WTC11 (cell line): ENCODE measurements at regions not wholly inside any gene's neighbourhood (a gene's known extent, or its start where the extent isn't known, plus 50 kb on each side); places are given as distances from the start of the nearest gene placed in this dataset.

Experiments used
- ATAC-seq: fragments of 200-7000 bp; cut with Tn5 transposase; 2 replicates; pipeline ENCODE4 v1.10.0; 2021; ENCODE audit warnings: mild to moderate bottlenecking, moderate library complexity
- CTCF ChIA-PET: fragments of 300-600 bp; sonication (Branson Sonifier 250); formaldehyde crosslinking; loops from one replicate; lab custom pipeline; 2021; ENCODE audit warnings: antibody characterized with exemption; lab: Charles Lee
- POLR2A ChIA-PET: fragments of 350-600 bp; sonication (Branson Sonifier 250); formaldehyde crosslinking; loops from one replicate; lab custom pipeline; 2021; ENCODE audit warnings: antibody characterized with exemption; lab: Charles Lee
- DNase-seq: peaks from one replicate; pipeline ENCODE4 v3.0.0; 2021; ENCODE audit warnings: low spot score
- H3K27ac Mint-ChIP-seq: 2 replicates; pipeline ENCODE4 v1.8.0; 2021; ENCODE audit warnings: mixed read lengths
- H3K27me3 Mint-ChIP-seq: 2 replicates; pipeline ENCODE4 v1.8.0; 2021; ENCODE audit warnings: low read depth, mild to moderate bottlenecking, moderate library complexity, mixed read lengths
- H3K36me3 Mint-ChIP-seq: 2 replicates; pipeline ENCODE4 v1.8.0; 2021; ENCODE audit warnings: mixed read lengths
- H3K4me1 Mint-ChIP-seq: 2 replicates; pipeline ENCODE4 v1.8.0; 2022; ENCODE audit warnings: mixed read lengths
- H3K4me3 Mint-ChIP-seq: 2 replicates; pipeline ENCODE4 v1.8.0; 2021; ENCODE audit warnings: mild to moderate bottlenecking, moderate library complexity, mixed read lengths
- H3K9me3 Mint-ChIP-seq: 2 replicates; pipeline ENCODE4 v1.8.0; 2021; ENCODE audit warnings: mixed read lengths
- EMX1 ChIP-seq: fragments of 250-450 bp; sonication (Bioruptor Pico); IDR thresholded peaks from 2 replicates; pipeline ENCODE4 v1.8.0; 2021; ENCODE audit warnings: mild to moderate bottlenecking
- ETV6 ChIP-seq: sonication (generic); formaldehyde crosslinking; IDR thresholded peaks from 2 replicates; pipeline ENCODE4 v1.8.1; 2022; ENCODE audit warnings: mild to moderate bottlenecking, missing genetic modification reagents
- FOXJ3 ChIP-seq: sonication (generic); formaldehyde crosslinking; IDR thresholded peaks from 2 replicates; pipeline ENCODE4 v1.9.0; 2021; ENCODE audit warnings: missing genetic modification reagents, mild to moderate bottlenecking, borderline replicate concordance
- HMGA2 ChIP-seq: fragments of 250-450 bp; sonication (Bioruptor Pico); IDR thresholded peaks from 2 replicates; pipeline ENCODE4 v1.4.0; 2021; ENCODE audit warnings: mild to moderate bottlenecking, moderate library complexity
- JAZF1 ChIP-seq: fragments of 250-450 bp; sonication (Bioruptor Pico); IDR thresholded peaks from 2 replicates; pipeline ENCODE4 v1.9.0; 2021; ENCODE audit warnings: moderate library complexity, mild to moderate bottlenecking, inconsistent platforms
- MXD4 ChIP-seq: fragments of 250-450 bp; sonication (Bioruptor Pico); IDR thresholded peaks from 2 replicates; pipeline ENCODE4 v1.8.0; 2021; ENCODE audit warnings: mild to moderate bottlenecking, moderate library complexity, borderline replicate concordance
- MYBL2 ChIP-seq: sonication (generic); formaldehyde crosslinking; IDR thresholded peaks from 2 replicates; pipeline ENCODE4 v1.8.1; 2023; ENCODE audit warnings: mild to moderate bottlenecking, moderate library complexity, missing genetic modification reagents
- TEAD4 ChIP-seq: sonication (generic); formaldehyde crosslinking; IDR thresholded peaks from 2 replicates; pipeline ENCODE4 v1.8.0; 2022; ENCODE audit warnings: mild to moderate bottlenecking, missing genetic modification reagents
- ZBTB21 ChIP-seq: sonication (generic); formaldehyde crosslinking; IDR thresholded peaks from 2 replicates; pipeline ENCODE4 v1.8.1; 2023; ENCODE audit warnings: mild to moderate bottlenecking, missing genetic modification reagents, borderline replicate concordance
- ZNF232 ChIP-seq: sonication (generic); formaldehyde crosslinking; IDR thresholded peaks from 2 replicates; pipeline ENCODE4 v1.8.0; 2022; ENCODE audit warnings: mild to moderate bottlenecking, missing genetic modification reagents
- ZNF671 ChIP-seq: fragments of 250-450 bp; sonication (Bioruptor Pico); IDR thresholded peaks from 2 replicates; pipeline ENCODE4 v1.8.0; 2021; ENCODE audit warnings: mild to moderate bottlenecking
- TF ChIP-seq, protein P1 (sequence below): sonication (generic); formaldehyde crosslinking; IDR thresholded peaks from 2 replicates; pipeline ENCODE4 v1.8.1; 2022; ENCODE audit warnings: mild to moderate bottlenecking, moderate library complexity, missing genetic modification reagents
- TF ChIP-seq, protein P2 (sequence below): sonication (generic); formaldehyde crosslinking; IDR thresholded peaks from 2 replicates; pipeline ENCODE4 v1.8.1; 2022; ENCODE audit warnings: missing genetic modification reagents, borderline replicate concordance
- TF ChIP-seq, protein P3 (sequence below): fragments of 200-600 bp; IDR thresholded peaks from 2 replicates; pipeline ENCODE4 v1.8.0; 2022; ENCODE audit warnings: antibody characterized with exemption
- TF ChIP-seq, protein P4 (sequence below): sonication (generic); formaldehyde crosslinking; IDR thresholded peaks from 2 replicates; pipeline ENCODE4 v1.8.0; 2022; ENCODE audit warnings: mild to moderate bottlenecking, missing genetic modification reagents
- TF ChIP-seq, protein P5 (sequence below): sonication (generic); formaldehyde crosslinking; IDR thresholded peaks from 2 replicates; pipeline ENCODE4 v1.8.0; 2022; ENCODE audit warnings: mild to moderate bottlenecking, missing genetic modification reagents
- TF ChIP-seq, protein P6 (sequence below): fragments of 250-450 bp; sonication (Bioruptor Pico); conservative IDR thresholded peaks from 2 replicates; pipeline ENCODE4 v1.9.0; 2021; ENCODE audit warnings: mild to moderate bottlenecking
- TF ChIP-seq, protein P7 (sequence below): sonication (generic); formaldehyde crosslinking; IDR thresholded peaks from 2 replicates; pipeline ENCODE4 v1.8.0; 2022; ENCODE audit warnings: mild to moderate bottlenecking, missing genetic modification reagents
- TF ChIP-seq, protein P8 (sequence below): sonication (generic); formaldehyde crosslinking; conservative IDR thresholded peaks from 2 replicates; pipeline ENCODE4 v1.8.1; 2022; ENCODE audit warnings: mild to moderate bottlenecking, missing genetic modification reagents
- TF ChIP-seq, protein P9 (sequence below): sonication (generic); formaldehyde crosslinking; IDR thresholded peaks from 2 replicates; pipeline ENCODE4 v1.8.1; 2022; ENCODE audit warnings: low read depth, missing genetic modification reagents, borderline replicate concordance

DNA sequence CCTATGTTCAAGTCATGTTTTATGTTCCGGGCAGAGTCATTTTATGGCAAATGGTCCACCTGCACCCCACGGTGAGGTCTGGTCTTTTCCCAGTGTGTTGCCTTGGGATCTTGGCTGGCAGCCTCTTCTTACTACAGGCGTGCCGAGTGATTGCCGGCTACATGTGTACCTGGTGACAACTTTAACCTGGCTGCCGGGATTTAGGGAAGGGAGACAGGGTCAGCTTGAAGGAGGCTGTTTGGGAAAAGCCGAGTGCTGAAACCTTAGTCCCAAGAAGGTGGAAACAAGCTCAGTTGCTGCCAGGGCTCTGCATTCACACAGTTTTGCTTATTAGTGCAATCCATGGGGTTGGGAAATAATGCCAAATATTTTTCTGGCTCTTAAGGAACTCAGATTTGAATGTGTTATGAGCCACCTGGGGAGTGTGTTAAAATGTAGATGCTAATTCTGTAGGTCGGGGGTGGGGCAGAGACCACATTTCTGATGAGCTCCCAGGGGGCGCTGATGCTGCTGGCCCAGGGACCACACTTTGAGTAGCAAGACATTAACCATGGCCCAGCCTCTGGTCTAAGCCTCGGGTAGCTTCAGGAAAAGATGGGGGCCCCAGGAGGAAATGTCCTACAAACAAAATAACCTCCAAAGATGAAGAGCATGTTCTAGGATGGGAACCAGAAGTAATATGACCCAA lies 179.6 kb downstream of the TBX5 start:
- Mint-ChIP-seq H3K36me3 (no peaks in the 10 kb centered on the region), H3K27me3 (peaks cover 3% of the 10 kb centered on the region; the same call in 1 of the 2 replicates), H3K4me3 (no peak overlapping the region), H3K4me1 (peaks cover 48% of the 10 kb centered on the region), H3K9me3 (no peaks in the 10 kb centered on the region), H3K27ac (peak overlapping the region; percentile 7; the same call in 1 of the 2 replicates)
- POLR2A ChIA-PET: no interaction called here
- CTCF ChIA-PET: interaction anchor here (0.8 to 2.0 kb wide), 24 partner anchors 11 to 282 kb away, joined by 3 to 9 read pairs (median 4); no protein-coding TSS in a partner anchor
- peak; percentile 77 for ATAC-seq
- TF ChIP-seq JAZF1 (CRISPR knock-in tag) (no peak), MXD4 (no peak), ZNF671 (CRISPR knock-in tag) (no peak)
- peak; percentile 50 for DNase-seq

DNA sequence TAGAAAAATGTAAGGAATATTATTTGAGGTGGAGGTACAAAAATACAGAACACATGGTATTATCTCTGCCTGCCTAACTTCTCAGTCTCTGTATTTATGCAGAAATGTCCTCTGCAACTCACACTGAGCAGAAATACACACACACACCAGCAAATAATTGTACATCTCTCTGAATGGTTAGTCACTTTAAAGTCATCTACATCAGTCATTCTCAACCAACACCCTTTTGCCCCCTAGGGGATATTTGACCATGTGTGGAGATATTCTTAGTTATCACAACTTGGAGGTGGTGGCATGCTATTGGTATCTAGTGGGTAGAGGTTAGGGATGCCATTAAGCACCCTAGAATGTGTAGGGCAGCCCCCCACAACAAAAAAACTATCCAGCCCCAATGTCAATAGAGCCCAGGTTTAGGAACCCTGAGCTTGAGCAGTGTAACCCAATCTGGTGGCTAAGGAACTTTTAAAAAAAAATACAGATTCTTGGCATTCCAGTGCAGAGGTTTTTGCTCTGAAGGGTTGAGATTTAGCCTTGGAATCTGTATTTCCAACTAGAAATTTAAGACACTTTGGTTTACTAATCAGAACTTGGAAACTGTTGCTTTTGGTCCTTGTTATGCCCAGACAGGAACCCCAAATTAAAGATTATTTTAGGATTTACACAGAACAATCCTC lies 183.8 kb downstream of the TBX5 start:
- CTCF ChIA-PET: interaction anchor here (1.6 kb wide), 1 partner anchor 242 kb away, joined by 3 read pairs; no protein-coding TSS in a partner anchor
- ATAC-seq (no peak), DNase-seq (no peak)
- H3K27ac Mint-ChIP-seq: no peak overlapping the region
- peaks cover 48% of the 10 kb centered on the region for H3K4me1 Mint-ChIP-seq
- H3K9me3 Mint-ChIP-seq: peaks cover 4% of the 10 kb centered on the region
- TF ChIP-seq ZNF232 (CRISPR knock-in tag) (no peak), ETV6 (no peak), MYBL2 (no peak), FOXJ3 (CRISPR knock-in tag) (no peak), ZBTB21 (no peak), EMX1 (CRISPR knock-in tag) (no peak), TEAD4 (no peak), HMGA2 (CRISPR knock-in tag) (no peak)
- TF ChIP-seq, protein P1, sequence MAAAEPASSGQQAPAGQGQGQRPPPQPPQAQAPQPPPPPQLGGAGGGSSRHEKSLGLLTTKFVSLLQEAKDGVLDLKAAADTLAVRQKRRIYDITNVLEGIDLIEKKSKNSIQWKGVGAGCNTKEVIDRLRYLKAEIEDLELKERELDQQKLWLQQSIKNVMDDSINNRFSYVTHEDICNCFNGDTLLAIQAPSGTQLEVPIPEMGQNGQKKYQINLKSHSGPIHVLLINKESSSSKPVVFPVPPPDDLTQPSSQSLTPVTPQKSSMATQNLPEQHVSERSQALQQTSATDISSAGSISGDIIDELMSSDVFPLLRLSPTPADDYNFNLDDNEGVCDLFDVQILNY (CRISPR knock-in tag): no peak
- TF ChIP-seq, protein P2, sequence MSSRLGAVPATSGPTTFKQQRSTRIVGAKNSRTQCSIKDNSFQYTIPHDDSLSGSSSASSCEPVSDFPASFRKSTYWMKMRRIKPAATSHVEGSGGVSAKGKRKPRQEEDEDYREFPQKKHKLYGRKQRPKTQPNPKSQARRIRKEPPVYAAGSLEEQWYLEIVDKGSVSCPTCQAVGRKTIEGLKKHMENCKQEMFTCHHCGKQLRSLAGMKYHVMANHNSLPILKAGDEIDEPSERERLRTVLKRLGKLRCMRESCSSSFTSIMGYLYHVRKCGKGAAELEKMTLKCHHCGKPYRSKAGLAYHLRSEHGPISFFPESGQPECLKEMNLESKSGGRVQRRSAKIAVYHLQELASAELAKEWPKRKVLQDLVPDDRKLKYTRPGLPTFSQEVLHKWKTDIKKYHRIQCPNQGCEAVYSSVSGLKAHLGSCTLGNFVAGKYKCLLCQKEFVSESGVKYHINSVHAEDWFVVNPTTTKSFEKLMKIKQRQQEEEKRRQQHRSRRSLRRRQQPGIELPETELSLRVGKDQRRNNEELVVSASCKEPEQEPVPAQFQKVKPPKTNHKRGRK: no peak
- TF ChIP-seq, protein P3, sequence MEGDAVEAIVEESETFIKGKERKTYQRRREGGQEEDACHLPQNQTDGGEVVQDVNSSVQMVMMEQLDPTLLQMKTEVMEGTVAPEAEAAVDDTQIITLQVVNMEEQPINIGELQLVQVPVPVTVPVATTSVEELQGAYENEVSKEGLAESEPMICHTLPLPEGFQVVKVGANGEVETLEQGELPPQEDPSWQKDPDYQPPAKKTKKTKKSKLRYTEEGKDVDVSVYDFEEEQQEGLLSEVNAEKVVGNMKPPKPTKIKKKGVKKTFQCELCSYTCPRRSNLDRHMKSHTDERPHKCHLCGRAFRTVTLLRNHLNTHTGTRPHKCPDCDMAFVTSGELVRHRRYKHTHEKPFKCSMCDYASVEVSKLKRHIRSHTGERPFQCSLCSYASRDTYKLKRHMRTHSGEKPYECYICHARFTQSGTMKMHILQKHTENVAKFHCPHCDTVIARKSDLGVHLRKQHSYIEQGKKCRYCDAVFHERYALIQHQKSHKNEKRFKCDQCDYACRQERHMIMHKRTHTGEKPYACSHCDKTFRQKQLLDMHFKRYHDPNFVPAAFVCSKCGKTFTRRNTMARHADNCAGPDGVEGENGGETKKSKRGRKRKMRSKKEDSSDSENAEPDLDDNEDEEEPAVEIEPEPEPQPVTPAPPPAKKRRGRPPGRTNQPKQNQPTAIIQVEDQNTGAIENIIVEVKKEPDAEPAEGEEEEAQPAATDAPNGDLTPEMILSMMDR: no peak
- TF ChIP-seq, protein P4, sequence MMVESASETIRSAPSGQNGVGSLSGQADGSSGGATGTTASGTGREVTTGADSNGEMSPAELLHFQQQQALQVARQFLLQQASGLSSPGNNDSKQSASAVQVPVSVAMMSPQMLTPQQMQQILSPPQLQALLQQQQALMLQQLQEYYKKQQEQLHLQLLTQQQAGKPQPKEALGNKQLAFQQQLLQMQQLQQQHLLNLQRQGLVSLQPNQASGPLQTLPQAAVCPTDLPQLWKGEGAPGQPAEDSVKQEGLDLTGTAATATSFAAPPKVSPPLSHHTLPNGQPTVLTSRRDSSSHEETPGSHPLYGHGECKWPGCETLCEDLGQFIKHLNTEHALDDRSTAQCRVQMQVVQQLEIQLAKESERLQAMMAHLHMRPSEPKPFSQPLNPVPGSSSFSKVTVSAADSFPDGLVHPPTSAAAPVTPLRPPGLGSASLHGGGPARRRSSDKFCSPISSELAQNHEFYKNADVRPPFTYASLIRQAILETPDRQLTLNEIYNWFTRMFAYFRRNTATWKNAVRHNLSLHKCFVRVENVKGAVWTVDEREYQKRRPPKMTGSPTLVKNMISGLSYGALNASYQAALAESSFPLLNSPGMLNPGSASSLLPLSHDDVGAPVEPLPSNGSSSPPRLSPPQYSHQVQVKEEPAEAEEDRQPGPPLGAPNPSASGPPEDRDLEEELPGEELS: no peak
- TF ChIP-seq, protein P5, sequence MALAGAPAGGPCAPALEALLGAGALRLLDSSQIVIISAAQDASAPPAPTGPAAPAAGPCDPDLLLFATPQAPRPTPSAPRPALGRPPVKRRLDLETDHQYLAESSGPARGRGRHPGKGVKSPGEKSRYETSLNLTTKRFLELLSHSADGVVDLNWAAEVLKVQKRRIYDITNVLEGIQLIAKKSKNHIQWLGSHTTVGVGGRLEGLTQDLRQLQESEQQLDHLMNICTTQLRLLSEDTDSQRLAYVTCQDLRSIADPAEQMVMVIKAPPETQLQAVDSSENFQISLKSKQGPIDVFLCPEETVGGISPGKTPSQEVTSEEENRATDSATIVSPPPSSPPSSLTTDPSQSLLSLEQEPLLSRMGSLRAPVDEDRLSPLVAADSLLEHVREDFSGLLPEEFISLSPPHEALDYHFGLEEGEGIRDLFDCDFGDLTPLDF: no peak
- TF ChIP-seq, protein P6, sequence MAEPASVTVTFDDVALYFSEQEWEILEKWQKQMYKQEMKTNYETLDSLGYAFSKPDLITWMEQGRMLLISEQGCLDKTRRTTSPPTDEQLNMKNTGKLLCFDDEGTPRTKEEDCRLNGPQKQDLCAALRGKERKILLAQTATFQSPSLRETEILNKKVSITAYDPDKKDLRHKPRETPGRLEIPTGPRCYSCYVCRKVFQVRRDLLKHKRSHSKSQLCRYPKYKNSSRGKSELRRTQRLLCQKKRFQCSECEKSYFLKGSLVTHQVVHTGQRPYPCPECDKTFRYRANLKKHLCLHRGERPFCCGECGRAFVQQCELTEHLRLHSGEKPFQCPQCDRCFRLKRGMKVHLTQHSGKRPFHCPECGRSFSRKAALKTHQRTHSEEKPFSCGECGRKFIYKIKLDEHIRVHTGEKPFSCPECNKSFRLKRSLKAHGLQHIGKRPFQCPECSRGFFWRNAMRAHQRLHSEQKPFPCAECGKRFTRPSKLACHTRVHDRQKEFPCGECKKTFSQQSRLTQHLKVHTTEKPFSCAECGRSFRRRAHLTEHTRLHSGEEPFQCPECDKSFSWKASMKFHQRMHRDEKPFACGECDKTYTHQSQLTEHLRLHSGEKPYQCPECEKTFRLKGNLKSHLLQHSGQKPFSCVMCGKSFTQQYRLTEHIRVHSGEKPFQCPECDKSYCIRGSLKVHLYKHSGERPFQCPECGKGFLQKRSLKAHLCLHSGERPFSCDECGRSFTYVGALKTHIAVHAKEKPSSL (CRISPR knock-in tag): no peak
- TF ChIP-seq, protein P7, sequence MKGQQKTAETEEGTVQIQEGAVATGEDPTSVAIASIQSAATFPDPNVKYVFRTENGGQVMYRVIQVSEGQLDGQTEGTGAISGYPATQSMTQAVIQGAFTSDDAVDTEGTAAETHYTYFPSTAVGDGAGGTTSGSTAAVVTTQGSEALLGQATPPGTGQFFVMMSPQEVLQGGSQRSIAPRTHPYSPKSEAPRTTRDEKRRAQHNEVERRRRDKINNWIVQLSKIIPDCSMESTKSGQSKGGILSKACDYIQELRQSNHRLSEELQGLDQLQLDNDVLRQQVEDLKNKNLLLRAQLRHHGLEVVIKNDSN: no peak
- TF ChIP-seq, protein P8, sequence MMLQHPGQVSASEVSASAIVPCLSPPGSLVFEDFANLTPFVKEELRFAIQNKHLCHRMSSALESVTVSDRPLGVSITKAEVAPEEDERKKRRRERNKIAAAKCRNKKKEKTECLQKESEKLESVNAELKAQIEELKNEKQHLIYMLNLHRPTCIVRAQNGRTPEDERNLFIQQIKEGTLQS (CRISPR knock-in tag): no peak
- TF ChIP-seq, protein P9, sequence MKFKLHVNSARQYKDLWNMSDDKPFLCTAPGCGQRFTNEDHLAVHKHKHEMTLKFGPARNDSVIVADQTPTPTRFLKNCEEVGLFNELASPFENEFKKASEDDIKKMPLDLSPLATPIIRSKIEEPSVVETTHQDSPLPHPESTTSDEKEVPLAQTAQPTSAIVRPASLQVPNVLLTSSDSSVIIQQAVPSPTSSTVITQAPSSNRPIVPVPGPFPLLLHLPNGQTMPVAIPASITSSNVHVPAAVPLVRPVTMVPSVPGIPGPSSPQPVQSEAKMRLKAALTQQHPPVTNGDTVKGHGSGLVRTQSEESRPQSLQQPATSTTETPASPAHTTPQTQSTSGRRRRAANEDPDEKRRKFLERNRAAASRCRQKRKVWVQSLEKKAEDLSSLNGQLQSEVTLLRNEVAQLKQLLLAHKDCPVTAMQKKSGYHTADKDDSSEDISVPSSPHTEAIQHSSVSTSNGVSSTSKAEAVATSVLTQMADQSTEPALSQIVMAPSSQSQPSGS: no peak
- no peak overlapping the region for H3K4me3 Mint-ChIP-seq
- H3K36me3 Mint-ChIP-seq: no peaks in the 10 kb centered on the region
- POLR2A ChIA-PET: no interaction called here
- peaks cover 6% of the 10 kb centered on the region; the same call in 1 of the 2 replicates for H3K27me3 Mint-ChIP-seq
